HepG2 (cell line): ENCODE measurements at regions not wholly inside any gene's neighbourhood (a gene's known extent, or its start where the extent isn't known, plus 50 kb on each side); places are given as distances from the start of the nearest gene placed in this dataset.

ENCODE experiments used
- JUN ChIP-seq: sonication (generic); formaldehyde crosslinking; IDR thresholded peaks from 2 replicates; pipeline ENCODE4 v1.4.0; 2020; ENCODE audit warnings: mild to moderate bottlenecking, missing genetic modification reagents
- ZFX ChIP-seq: sonication (generic); formaldehyde crosslinking; IDR thresholded peaks from 2 replicates; pipeline ENCODE4 v1.4.0; 2020; ENCODE audit warnings: mild to moderate bottlenecking, low read depth, missing genetic modification reagents, moderate library complexity
- TF ChIP-seq, protein P1 (sequence below): sonication (generic); formaldehyde crosslinking; IDR thresholded peaks from 2 replicates; pipeline ENCODE4 v1.5.0; 2020; ENCODE audit warnings: mild to moderate bottlenecking, missing genetic modification reagents, moderate library complexity

DNA sequence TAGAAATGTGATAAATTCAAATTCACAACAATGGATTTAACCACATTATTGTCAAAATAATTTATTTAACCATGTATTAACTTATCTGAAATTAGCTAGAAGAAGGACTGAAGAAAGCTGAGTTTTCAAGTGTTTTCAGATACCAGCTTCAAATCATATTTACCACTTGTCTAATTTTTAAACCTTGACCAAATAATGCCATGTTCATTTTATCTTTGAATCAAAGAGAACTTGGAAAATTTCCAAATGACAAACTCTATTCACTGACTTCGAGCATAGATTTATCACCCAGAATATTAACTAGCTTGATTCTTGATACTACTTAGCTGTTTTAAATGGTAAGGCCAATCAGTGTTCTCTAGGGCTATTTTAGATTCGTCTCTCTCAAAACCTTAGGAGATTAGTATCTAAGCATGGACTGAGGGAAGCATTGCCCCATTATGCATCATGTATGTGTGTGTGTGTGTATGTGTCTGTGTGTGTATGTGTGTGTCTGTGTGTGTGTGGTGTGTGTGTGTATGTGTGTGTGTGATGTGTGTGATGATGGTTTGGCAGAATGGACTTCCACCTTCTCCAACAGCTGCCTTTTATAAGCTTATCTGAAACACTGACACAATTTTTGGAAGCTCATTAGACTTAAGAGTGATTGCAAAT is 667.5 kb upstream of the FANCL start:
- TF ChIP-seq, protein P1, sequence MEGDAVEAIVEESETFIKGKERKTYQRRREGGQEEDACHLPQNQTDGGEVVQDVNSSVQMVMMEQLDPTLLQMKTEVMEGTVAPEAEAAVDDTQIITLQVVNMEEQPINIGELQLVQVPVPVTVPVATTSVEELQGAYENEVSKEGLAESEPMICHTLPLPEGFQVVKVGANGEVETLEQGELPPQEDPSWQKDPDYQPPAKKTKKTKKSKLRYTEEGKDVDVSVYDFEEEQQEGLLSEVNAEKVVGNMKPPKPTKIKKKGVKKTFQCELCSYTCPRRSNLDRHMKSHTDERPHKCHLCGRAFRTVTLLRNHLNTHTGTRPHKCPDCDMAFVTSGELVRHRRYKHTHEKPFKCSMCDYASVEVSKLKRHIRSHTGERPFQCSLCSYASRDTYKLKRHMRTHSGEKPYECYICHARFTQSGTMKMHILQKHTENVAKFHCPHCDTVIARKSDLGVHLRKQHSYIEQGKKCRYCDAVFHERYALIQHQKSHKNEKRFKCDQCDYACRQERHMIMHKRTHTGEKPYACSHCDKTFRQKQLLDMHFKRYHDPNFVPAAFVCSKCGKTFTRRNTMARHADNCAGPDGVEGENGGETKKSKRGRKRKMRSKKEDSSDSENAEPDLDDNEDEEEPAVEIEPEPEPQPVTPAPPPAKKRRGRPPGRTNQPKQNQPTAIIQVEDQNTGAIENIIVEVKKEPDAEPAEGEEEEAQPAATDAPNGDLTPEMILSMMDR (CRISPR knock-in tag) = no peak
- TF ChIP-seq ZFX (no peak), JUN (CRISPR knock-in tag) (no peak)
